Effector CD4-positive, alpha-beta T cell (primary cell): ENCODE measurements at regions not wholly inside any gene's neighbourhood (a gene's known extent, or its start where the extent isn't known, plus 50 kb on each side); places are given as distances from the start of the nearest gene placed in this dataset.
"Not testable (repeated sequence)": the region's sequence is repeated elsewhere in the genome, so short reads cannot be mapped to it uniquely, and the experiment has no call there.

Experiments
- DNase-seq: peaks from one replicate; pipeline ENCODE4 v3.0.0-alpha.2; 2020

DNA sequence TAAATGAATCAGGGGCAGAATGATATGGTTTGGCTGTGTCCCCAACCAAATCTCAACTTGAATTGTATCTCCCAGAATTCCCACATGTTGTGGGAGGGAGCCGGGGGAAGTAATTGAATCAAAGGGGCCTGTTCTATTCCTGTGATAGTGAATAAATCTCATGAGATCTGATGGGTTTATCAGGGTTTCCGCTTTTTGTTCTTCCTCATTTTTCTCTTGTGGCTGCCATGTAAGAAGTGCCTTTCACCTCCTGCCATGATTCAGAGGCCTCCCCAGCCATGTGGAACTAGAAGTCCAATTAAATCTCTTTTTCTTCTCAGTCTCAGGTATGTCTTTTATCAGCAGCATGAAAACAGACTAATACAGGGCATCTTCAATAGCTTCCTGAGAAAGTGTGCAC is 107.0 kb downstream of the OTUD1 start:
- DNase-seq = not testable (repeated sequence)

DNA sequence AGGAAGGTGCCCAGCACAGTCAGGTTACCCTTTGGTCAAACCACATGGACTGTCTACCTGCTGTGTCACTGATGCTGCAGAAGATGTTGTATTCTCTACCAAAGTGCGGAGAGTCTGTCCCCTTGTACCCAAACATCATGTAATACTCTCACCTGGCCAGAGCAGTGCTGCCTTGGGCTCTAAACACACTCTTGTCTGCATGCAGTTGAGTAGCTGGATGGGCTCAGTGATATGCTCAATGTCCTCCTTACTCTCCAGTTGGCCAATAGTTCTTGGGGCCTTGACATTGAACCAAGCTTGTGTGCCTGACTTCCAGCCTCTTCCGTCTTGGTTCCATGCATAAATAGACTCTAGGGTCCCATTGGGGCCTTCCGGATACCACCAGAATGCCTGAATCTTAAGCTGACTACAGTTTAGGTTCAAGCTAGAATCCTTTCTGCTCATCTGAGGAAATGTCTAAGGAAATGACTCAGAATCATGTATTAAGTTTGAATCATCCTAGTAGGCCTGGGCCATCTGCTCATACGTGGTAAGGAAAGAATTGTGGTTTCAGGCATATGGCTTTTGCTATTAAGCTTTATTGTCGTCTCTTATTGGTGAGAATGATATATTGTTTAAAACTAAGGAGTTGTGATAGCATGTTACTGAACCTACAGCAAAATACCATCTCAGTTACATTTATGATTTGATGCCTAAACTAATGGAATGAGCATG is 118.0 kb downstream of the OTUD1 start:
- DNase-seq = no peak

DNA sequence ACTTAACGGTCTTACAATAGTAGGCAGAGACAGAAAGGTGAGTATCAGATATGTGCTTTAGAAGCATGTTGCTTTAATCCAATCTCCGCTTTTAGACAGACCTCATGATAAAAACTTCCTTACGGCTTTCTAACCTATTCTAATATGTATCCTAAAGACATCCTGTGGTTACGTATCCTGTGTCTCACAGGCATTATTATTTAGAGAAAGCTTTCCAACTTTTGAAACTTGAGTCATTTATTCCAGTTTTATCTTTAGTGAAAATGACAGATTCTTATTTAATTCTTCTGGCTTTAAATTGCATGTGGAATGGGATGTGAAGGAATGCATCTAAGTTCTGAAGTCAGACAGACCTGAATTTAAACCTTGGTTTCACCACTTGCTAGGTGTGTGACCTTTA is 118.9 kb downstream of the OTUD1 start:
- no peak for DNase-seq

DNA sequence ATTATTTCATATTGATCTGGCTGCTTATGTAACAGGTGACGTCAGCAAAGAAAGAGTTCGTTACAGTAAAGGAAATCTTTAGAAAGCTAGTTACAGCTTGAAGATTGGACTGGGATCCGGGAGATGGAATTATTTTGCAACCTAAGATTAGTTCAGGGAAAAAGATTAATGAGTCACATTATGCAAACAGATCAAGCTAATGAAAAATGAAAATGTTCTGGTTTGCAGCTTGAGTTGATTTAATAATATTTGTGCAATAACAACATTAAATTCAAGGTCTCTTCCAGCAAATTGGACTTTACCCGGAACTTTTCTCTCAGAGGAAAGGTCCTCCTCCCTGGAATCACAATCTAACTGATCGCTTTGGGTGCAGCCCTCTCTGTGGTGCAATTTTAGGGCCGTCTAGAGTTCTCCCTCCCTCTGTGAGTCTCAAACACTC is 119.5 kb downstream of the OTUD1 start:
- DNase-seq = no peak

DNA sequence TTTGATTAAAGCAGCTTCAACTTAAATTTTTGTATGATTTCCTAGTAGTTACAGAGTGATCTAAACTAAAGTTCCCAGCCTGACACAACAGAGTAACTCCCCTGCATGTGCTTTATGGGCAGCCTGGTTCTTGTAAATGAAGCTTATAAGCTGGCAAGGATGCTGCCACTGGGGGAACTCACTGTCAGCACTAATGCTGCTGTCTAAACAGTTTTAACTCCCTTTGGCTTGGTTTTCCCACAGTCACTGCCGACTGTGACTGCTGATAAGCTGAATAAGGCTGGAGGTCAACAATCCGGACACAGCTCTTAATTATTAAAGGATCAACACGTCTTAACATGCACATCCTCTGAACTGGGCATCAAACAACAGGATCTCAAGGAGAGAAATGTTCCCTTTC is 130.1 kb downstream of the OTUD1 start:
- no peak for DNase-seq

DNA sequence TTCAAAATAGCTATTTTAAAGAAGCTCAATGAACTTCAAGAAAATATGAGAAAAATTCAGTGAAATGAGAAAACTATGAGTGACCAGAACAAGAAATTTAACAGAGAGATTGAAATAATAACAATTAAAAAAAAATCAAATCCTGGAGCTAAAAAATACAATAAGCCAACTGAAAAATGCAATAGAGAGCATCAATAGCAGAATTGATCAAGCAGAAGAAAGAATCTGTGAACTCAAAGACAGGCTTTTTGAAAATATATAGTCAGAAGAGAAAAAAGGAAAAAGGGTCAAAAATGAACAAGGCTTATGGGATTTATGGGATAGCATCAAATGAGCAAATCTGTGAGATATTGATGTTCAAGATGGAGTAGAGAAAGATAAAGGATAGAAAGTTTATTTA is 133.0 kb downstream of the OTUD1 start:
- DNase-seq = no peak

DNA sequence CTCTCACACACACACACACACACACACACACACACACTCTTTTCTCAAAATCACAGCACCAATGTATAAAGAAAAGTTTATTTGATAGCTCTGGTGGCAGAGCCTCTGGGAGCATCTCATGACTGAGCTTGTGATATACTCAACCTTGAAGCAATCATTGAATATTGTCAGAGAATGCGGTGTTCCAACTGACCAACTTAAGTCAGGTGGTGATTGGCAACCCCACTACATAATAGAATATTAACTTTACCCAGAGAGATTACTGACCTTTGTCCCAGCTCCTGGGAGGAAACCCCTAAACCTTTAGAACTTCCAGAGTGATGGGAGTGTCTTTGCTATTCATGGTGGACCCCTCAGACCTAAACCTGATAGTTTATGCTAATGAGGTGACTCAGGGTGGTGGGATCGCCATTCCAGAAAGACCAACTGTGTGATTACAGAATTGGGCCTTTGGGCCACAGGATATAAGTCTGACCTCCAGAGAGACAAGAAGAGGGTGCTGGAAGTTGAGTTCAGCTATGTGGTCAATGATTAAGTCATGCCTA is 143.1 kb downstream of the OTUD1 start:
- no peak for DNase-seq

DNA sequence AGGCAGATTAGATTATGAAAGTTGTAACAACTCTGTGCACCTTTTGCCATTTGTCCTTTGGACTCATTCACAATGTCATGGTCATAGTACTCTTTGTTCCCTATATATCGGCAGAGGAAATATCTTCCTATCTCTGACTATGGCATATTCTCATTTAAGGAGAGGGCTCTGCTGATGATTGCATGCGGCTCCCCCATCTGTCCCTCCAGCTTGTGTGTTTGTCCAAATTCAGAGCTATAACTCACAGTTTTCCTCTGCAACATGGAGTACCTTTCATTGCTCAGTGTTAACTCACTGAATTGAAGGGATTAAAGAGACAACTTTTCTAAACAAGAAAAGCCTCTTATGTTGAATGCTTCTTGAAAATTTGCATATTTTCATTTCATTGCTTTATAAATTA is 145.5 kb downstream of the OTUD1 start:
- DNase-seq = no peak

DNA sequence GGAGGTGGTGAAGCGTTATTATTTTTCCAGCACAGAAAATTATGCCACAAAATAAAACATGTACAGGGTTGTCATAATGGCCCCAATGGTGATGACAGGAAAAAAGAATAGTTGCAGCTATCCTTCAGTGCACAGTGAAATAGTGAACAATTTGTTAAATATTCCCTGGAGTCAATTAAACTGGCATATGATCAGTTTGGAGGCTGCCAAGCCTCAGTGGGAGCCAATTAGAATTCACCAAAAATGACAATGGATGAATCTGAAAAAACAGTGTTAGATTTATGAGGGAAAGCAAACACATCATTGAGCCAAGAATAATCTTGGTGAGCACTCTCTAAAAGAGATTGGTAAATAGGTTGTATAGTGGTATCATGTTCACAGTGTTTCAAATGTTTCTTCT is 146.3 kb downstream of the OTUD1 start:
- no peak for DNase-seq

DNA sequence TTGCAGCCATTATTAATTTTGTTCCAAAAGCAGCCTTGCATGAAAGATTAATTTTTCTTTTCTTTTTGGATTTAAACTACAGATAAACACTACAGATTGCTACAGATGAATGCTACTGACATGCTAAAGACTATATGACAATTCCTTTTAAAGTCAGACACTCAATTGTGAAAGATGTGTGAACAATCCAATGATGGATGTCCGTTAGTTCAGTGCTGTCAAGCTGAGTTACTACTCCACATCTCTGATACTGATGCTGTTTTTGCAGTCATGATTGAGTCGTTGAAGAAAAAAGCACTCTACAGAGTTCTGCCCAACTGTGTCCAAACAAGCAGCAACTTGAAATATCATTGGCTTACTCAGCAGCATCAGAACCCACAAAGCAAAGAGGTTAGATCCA is 146.8 kb downstream of the OTUD1 start:
- DNase-seq = no peak

DNA sequence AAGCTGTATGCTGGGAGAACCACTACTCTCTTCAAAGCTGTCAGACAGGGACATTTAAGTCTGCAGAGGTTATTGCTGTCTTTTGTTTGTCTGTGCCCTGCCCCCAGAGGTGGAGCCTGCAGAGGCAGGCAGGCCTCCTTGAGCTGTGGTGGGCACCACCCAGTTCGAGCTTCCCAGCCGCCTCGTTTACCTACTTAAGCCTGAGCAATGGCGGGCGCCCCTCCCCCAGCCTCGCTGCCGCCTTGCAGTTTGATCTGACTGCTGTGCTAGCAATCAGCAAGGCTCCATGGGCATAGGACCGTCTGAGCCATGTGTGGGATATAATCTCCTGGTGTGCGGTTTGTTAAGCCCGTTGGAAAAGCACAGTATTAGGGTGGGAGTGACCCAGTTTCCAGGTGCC is 156.4 kb downstream of the OTUD1 start:
- DNase-seq = not testable (repeated sequence)

DNA sequence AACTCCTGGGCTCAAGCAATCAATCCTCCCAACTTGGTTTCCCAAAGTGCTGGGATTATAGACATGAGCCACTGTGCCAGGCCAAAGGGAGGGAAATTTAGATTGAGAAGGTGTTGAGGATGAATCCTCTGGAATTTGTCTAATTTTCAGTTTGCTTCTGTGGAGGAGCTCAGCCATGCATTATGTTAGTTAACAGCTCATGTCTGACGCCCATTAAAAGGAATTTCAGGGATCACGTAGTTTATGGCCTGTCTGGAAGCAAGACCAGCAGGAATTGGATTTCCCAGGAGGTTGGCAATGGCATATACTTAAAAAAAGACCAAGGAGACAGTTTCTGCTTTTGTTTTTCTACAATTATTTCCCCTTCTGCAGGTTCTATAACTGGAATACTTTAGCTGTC is 165.7 kb downstream of the OTUD1 start:
- no peak for DNase-seq

DNA sequence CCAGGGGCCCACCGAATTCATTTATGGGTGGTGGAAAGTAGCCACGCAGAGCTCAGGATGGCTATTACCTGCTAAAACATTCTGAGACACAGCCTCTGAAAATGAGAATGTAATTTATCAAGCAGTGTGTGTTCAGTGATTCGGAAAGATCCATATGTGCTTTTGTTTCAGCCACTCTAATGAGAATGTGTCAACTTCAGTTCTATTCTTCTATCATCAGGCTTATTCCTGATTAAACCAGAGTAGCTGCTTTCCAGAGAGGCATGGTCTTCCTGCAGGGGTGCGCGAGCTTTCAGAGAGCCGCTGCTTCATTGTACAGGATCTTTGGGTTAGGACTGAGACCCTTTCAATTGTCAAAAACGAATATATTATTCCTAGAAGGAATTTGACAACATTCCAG is 167.6 kb downstream of the OTUD1 start:
- DNase-seq = no peak

DNA sequence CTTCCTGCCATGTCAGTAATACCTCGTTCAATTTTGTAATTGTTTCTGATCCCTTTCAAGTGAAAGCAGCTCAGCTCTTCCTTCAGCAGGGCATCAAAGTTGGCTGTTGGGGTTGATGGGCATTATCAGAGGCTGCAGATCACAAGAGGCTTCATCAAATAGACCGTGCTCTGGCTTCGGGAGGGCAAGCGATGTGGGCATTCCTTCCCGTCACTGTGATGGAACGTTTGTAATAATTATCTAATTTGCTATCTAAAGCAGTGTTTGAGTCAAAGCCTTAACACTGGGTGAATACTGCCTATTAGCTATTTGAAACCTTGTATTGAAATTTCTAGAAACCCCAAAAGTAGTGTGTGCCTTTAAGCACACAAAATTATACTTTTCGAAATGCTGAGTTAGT is 170.1 kb downstream of the OTUD1 start:
- DNase-seq = no peak

DNA sequence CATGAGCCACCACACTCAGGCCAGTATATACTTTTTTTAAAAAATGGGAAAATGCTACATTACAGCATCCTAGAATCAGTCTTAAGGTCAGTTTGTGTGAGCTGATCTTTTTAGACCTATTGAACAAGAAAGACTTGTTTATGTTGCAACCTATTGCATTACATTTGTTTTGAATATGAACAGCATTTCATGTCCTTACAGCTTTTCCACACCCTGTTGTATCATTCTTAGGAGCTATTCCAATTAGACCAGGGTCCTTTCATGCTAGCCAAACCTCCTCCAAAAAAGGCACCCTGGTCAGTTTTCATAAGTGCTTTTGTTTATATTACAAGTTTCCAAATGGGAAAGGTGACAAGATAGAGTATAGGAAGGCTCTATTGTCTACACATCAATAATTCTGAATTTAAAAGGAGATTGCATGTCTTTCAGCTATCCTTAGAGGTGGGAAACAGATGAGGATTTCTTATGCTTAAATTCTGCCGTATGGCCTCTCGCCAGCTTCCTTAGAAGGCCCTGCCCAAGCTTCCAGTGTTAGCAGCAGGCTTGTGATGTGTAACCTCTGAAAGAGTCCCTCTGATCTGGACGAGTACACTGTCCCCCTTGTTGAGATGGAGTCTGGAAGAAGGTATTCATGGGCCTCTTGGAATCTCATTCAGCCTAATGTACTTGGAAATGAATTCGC is 171.9 kb downstream of the OTUD1 start:
- DNase-seq = no peak

DNA sequence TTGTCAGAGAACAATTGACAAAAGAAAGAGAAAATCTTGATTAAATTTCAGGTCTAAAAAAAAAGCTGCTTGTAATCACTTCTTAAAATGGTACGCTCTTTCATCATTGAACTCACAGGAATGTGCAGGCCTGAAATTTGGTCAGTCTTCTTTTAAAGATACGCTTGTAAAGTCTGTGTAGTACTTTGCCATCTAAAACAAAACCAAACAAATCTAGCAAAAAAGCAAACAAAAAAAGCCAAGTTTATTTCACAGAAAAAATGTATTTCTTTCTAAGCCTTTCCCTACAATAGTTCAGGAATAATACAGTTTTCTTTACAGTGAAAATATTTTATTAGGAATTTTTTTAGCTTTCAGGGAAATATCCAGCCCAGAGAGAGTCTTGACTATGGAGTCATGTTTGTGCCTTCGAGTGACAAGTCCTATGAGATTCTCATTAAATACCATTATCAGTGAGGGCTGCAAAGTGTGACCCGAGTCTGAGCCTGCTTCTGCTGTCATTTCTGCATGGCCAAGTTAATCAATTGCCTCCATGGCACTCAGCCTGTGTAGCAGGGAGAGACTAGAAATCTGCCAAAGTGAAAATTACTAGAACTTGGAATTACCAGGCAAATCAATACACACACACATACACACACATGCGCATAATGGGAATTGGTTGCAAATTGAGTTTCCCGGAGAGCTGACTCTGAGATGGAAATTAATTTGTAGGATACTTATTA is 172.6 kb downstream of the OTUD1 start:
- no peak for DNase-seq

DNA sequence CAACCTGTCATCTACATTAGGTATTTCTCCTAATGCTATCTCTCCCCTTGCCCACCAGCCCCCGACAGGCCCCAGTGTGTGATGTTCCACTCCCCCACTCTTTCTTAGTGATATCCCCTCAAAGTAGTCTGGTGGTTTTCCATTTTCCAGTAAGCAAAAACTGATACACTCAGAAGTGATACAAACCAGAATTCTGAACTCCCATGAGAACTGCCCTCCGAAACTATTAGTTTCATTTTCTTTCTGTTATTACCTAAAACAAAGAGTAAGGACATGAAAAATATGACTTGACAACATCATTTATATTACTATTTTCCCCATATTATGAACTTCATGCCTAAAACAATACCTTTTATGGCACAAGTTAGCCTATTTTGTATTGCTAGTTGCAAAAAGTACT is 175.0 kb downstream of the OTUD1 start:
- DNase-seq = no peak

DNA sequence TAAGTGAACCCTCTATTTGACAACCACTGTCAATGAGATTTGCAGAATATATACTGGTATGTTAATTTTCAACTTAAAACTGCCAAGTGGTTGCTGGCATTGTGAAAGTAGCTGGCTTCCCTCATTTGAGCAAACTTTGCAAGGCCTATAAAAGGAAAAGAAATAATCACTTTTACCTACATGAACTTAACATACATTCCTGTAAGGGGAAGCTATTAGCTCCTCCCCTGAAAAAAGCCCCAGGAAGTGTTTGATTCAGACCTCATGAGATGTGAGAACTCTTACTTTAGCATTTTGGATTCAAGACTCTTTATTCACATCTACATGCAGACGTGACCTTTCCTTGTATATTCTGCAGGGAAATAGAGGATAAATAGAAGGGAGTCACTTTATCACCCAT is 175.6 kb downstream of the OTUD1 start:
- DNase-seq = no peak

DNA sequence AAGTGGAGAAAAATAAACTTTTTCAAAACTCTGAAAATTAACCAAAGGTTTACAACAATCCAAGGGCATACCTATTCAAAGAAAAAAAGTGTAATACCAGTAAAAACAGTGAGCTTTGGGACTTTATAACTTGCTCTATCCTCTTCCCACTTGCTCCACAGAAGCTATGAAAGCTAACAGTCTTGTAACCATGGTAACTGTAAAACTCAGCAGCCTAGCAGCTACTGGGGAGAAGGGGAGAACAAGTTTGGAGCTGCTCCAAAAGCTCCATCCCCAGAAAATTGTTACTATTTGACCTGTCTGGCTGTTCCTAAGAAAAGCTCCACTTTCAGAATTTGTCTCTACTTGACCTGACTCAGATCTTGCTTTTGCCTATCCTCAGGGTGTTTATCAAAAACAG is 191.5 kb downstream of the OTUD1 start:
- no peak for DNase-seq

DNA sequence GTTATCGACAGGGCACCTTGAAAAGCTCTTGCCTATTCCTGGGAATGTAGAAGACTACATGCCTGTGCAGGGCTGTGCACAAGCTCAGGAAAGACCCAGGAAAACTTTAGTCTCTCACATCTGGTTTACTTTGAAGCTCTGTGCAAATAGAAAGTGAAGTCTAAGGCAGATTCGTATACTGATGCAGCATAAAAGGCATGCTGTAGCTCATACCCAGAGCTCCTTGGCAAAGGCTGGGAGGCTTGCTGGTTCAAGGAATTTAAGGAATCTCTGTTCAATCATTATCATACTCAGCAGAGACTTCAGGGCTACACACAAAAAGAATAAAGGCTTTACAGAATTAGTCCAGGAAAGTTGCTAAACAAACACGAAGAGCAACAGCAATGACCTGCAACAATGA is 192.0 kb downstream of the OTUD1 start:
- DNase-seq = no peak

DNA sequence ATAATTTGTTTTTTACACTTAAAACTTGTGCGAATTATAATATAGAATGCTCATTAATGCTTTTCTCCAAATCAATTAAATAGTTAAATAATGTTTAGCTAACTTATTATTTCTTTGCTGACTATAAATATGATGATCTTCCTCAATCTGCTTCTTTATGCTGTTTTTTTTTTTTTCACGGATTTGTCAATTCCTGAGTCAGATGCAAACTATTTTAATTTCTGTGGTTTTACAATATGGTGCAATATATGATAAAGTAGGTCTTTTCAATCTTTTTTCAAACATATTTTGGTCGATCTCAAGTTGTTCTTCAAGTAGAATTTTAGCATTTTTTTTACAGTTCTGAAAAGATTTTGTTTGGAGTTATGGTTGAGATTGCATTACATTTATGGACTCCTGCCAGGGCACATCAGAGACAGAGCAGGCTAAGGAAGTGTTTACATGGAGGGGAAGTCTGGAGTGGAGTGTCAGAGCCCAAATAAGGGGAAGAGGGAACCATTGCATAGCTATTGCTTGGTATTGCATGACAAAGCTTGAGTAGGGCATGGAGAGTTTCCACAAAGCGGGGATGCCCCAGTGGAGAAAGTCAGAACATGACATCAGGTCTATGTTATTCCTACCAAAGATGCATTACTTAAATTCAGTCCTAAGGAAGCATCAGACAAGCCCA is 204.4 kb downstream of the OTUD1 start:
- no peak for DNase-seq

DNA sequence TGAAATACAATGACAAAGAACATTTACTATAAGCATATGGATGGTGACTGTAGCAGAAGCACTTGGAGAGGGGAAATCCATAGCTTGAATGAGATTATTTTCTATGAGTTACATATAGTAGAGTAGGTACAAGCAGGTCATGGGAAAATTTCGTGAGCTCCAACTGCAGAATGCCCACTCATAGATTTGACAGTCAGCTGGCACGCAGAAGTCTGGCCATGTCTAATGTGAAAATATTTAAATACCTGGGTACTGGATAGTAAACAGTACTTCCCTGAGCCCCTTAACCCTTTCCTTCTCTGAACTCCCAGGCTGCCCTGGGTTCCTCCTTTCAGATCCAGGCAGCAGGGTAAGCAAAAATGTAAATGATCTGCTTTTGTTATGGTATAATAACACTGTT is 209.7 kb downstream of the OTUD1 start:
- DNase-seq = no peak

DNA sequence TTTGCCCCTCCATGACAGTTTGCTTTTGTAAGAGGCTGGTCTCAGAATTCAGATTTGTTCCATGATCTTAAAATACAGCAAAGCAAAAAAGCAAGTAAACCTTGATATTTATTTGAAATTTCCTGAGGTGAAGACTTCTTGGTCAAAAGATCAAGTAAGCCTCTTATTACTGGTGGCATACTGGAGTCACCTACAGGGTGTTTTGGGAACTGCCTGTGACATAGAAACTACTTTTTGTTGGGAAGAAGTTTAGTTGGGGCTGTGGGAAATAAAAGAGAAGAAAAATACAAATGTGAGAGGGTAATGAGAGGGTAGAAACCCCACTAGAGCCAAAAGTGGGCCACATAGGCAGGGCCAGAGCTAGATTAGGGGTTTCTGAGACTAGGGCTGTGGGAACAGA is 217.9 kb downstream of the OTUD1 start:
- no peak for DNase-seq
